Naive thymus-derived CD4-positive, alpha-beta T cell (primary cell): ENCODE measurements at regions not wholly inside any gene's neighbourhood (a gene's known extent, or its start where the extent isn't known, plus 50 kb on each side); places are given as distances from the start of the nearest gene placed in this dataset.
"Not testable (repeated sequence)": the region's sequence is repeated elsewhere in the genome, so short reads cannot be mapped to it uniquely, and the experiment has no call there.

Experiments
- ATAC-seq: fragments of 150-1000 bp; cut with Tn5 transposase; 2 replicates; pipeline ENCODE4 v1.10.0; 2021; ENCODE audit warnings: mild to moderate bottlenecking, moderate library complexity
- CTCF ChIA-PET: fragments of 350-600 bp; sonication (Branson Sonifier 250); formaldehyde crosslinking; loops from one replicate; lab custom pipeline; 2021; ENCODE audit warnings: antibody characterized with exemption; lab: Charles Lee
- POLR2A ChIA-PET: fragments of 350-600 bp; sonication (Branson Sonifier 250); formaldehyde crosslinking; loops from one replicate; lab custom pipeline; 2021; ENCODE audit warnings: antibody characterized with exemption, inconsistent platforms; lab: Charles Lee
- DNase-seq, 9 donors: peaks; one replicate each; pipeline versions ENCODE4 v3.0.0 to v3.0.0-alpha.2; 2020 to 2022; ENCODE audit warnings: mixed read lengths in 1 of 9
- H3K27ac ChIP-seq: one replicate; pipeline ENCODE4 v1.7.0; 2013; ENCODE audit warnings: mild to moderate bottlenecking, low read depth, low read length, moderate library complexity
- H3K27me3 ChIP-seq, 2 donors: one replicate each; pipeline ENCODE4 v1.7.0; 2013; ENCODE audit warnings: low read length in 2 of 2, mild to moderate bottlenecking in 2 of 2, moderate library complexity in 2 of 2; ENCODE audit not compliant: control insufficient read depth in 2 of 2, insufficient read depth in 2 of 2
- H3K36me3 ChIP-seq, 3 experiments: 1 replicate in 2 of 3; 2 replicates in 1 of 3; pipeline ENCODE4 v1.7.0; 2013; ENCODE audit warnings: low read length in 3 of 3, mild to moderate bottlenecking in 3 of 3, moderate library complexity in 1 of 3; ENCODE audit not compliant: insufficient read depth in 3 of 3, control insufficient read depth in 2 of 3
- H3K4me1 ChIP-seq, 2 donors: one replicate each; pipeline ENCODE4 v1.7.0; 2013; ENCODE audit warnings: low read length in 2 of 2, mild to moderate bottlenecking in 2 of 2, moderate library complexity in 1 of 2; ENCODE audit not compliant: control insufficient read depth in 2 of 2, insufficient read depth in 2 of 2
- H3K4me3 ChIP-seq: 2 replicates; pipeline ENCODE4 v1.7.0; 2013; ENCODE audit warnings: mild to moderate bottlenecking, low read length
- H3K9me3 ChIP-seq, 3 experiments: 1 replicate in 2 of 3; 2 replicates in 1 of 3; pipeline ENCODE4 v1.7.0; 2013; ENCODE audit warnings: low read length in 3 of 3; ENCODE audit not compliant: control insufficient read depth in 2 of 3
- H3K27ac Mint-ChIP-seq, 9 donors: one replicate each; pipeline ENCODE4 v1.8.0; 2020 to 2022; ENCODE audit warnings: mixed read lengths in 9 of 9, mild to moderate bottlenecking in 8 of 9, moderate library complexity in 5 of 9, inconsistent platforms in 2 of 9
- H3K27me3 Mint-ChIP-seq, 5 donors: one replicate each; pipeline ENCODE4 v1.8.0; 2021 to 2022; ENCODE audit warnings: mixed read lengths in 5 of 5, mild to moderate bottlenecking in 1 of 5
- H3K36me3 Mint-ChIP-seq, 5 donors: one replicate each; pipeline ENCODE4 v1.8.0; 2020 to 2022; ENCODE audit warnings: mixed read lengths in 5 of 5, mild to moderate bottlenecking in 3 of 5, inconsistent platforms in 1 of 5
- H3K4me1 Mint-ChIP-seq, 7 donors: one replicate each; pipeline ENCODE4 v1.8.0; 2020 to 2022; ENCODE audit warnings: mixed read lengths in 7 of 7, mild to moderate bottlenecking in 3 of 7, inconsistent platforms in 1 of 7
- H3K4me3 Mint-ChIP-seq, 10 donors: one replicate each; pipeline ENCODE4 v1.8.0; 2020 to 2022; ENCODE audit warnings: mild to moderate bottlenecking in 10 of 10, mixed read lengths in 10 of 10, moderate library complexity in 6 of 10, inconsistent platforms in 2 of 10
- H3K9me3 Mint-ChIP-seq, 11 donors: one replicate each; pipeline ENCODE4 v1.8.0; 2020 to 2022; ENCODE audit warnings: mixed read lengths in 11 of 11, mild to moderate bottlenecking in 4 of 11, inconsistent platforms in 1 of 11, moderate library complexity in 1 of 11
- intact Hi-C, 2 donors: fragments of 100-400 bp; cut with micrococcal nuclease; formaldehyde crosslinking; loops; one replicate each; pipeline ENCODE4 v1.15.1; 2023

DNA sequence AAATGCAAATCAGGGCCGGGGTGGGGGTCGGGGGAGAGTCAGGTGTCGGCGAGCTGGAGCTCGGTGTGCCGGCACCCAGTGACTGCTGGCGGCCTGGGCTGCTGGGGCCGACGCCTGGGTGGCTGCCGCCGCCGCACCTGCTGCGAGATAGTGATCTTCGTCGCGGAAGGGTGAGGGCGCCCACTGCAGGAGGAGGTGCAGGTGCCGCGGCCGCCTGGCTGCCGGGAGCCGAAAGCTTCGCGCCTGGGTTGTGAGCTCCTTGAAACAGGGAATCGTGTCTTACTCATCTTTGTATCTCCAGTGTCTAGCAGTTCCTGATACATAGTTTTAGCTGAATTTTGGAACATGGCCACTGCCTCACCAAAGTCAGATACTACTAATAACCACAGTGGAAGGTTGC lies 64.0 kb upstream of the CPOX start:
- Histone ChIP-seq H3K4me1 (no peaks in the 10 kb centered on the region), H3K4me3 (no peak overlapping the region), H3K27me3 (peaks cover 0 to 2% of the 10 kb centered on the region in 2 donors), H3K27ac (no peak overlapping the region), H3K9me3 (no peaks in the 10 kb centered on the region), H3K36me3 (no peaks in the 10 kb centered on the region)
- Mint-ChIP-seq H3K36me3 (peaks cover 0 to 3% (median 0%) of the 10 kb centered on the region in 5 donors), H3K9me3 (no peaks in the 10 kb centered on the region), H3K27ac (peak overlapping the region in 1 of 9 donors; percentile 5), H3K4me3 (peak overlapping the region in 5 of 10 donors; percentile 6 to 50 (median 47)), H3K4me1 (peaks cover 0 to 15% (median 5%) of the 10 kb centered on the region in 7 donors), H3K27me3 (peaks cover 15 to 31% (median 26%) of the 10 kb centered on the region in 5 donors)
- ChIA-PET CTCF (interaction anchor here (0.6 to 1.5 kb wide), 3 partner anchors 56 to 637 kb away, joined by 3 to 7 read pairs (median 6); no protein-coding TSS in a partner anchor), POLR2A (no interaction called here)
- DNase-seq (peak; percentile 13 to 53 (median 41)), ATAC-seq (peak; percentile 81)
- intact Hi-C loops, result loop anchor here (1.0 kb wide), 1 partner anchor 55 kb away; no protein-coding TSS in a partner anchor

DNA sequence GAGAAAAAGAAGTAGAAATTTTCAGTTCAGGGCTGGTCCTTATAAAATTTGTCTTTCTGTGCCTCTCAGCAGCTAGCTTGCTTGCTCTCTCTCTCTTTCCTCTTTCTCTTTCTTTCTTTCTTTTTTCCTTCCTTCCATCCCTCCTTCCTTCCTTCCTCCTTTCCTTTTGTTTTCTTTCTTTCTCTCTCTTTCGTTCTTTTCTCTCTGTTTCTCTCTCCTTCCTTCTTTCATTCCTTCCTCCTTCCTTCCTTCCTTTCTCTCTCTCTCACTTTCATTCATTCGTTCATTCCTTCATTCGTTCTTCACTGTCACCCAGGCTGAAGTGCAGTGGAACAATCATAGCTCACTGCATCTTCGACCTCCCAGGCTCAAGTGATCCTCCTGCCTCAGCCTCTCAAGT lies 69.3 kb upstream of the CPOX start:
- Histone ChIP-seq H3K27me3 (no peaks in the 10 kb centered on the region), H3K9me3 (no peaks in the 10 kb centered on the region), H3K4me1 (no peaks in the 10 kb centered on the region), H3K4me3 (no peak overlapping the region), H3K27ac (no peak overlapping the region), H3K36me3 (no peaks in the 10 kb centered on the region)
- ChIA-PET POLR2A (no interaction called here), CTCF (no interaction called here)
- no peaks in the 10 kb centered on the region for H3K9me3 Mint-ChIP-seq
- H3K4me1 Mint-ChIP-seq, result peaks cover 0 to 2% (median under 1%) of the 10 kb centered on the region in 7 donors
- H3K27ac Mint-ChIP-seq, result peak overlapping the region in 1 of 9 donors; percentile 70
- H3K36me3 Mint-ChIP-seq, result peaks cover 0 to 3% (median 0%) of the 10 kb centered on the region in 5 donors
- peaks cover 24 to 42% (median 31%) of the 10 kb centered on the region in 5 donors for H3K27me3 Mint-ChIP-seq
- intact Hi-C loops, result no loop called here
- no peak overlapping the region for H3K4me3 Mint-ChIP-seq
- no peak for DNase-seq
- no peak for ATAC-seq

DNA sequence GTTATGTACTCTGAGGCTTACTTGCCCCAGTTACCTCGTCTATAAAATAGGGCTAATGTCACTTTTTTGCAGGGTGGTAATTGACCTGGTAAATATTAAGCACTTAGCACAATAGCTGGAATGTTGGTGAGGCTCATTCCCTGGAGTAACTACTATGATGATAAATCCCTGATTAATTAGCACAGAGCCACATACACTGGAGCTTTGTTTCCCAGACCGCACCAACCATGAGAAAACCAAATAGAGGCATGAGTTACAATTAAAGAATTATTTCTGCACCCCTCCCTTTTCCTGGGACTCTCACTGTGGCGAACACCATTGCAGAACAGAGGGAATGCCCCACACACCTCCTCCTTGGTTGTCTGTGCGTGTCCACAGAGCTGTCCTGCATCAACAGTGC lies 76.6 kb upstream of the CPOX start:
- Mint-ChIP-seq H3K36me3 (no peaks in the 10 kb centered on the region), H3K4me3 (no peak overlapping the region), H3K4me1 (no peaks in the 10 kb centered on the region), H3K27ac (no peak overlapping the region), H3K9me3 (no peaks in the 10 kb centered on the region), H3K27me3 (peaks cover 0 to 12% (median 6%) of the 10 kb centered on the region in 5 donors)
- H3K4me3 ChIP-seq, result no peak overlapping the region
- H3K27ac ChIP-seq, result no peak overlapping the region
- DNase-seq (no peak), ATAC-seq (no peak)
- no peaks in the 10 kb centered on the region for H3K4me1 ChIP-seq
- H3K9me3 ChIP-seq, result no peaks in the 10 kb centered on the region
- intact Hi-C loops, result no loop called here
- no peaks in the 10 kb centered on the region for H3K36me3 ChIP-seq
- H3K27me3 ChIP-seq, result no peaks in the 10 kb centered on the region
- ChIA-PET POLR2A (no interaction called here), CTCF (no interaction called here)

DNA sequence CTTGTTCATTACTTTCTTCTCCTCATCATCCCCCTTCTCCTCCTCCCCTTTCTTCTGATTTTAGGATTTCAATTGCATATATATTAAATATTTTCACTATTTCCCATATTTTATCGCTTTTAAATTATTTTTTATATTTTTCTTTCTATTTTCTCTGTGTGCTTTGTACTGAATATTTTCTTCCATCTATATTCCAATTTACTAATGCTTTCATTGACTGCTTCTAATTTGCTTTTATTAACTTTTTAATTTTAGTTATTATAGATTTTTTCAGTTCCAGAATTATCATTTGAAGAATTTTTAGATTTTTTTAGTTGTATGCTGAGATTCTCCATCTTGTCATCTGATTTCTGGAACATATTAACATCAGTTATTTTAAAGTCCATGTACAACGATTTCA lies 83.2 kb upstream of the ST3GAL6 start:
- H3K4me3 ChIP-seq, result no peak overlapping the region
- intact Hi-C loops, result no loop called here
- DNase-seq (no peak), ATAC-seq (no peak)
- H3K27ac ChIP-seq, result no peak overlapping the region
- CTCF ChIA-PET, result no interaction called here
- Mint-ChIP-seq H3K9me3 (peaks cover 0 to 4% (median 0%) of the 10 kb centered on the region in 11 donors), H3K4me1 (peaks cover 0 to 2% (median 0%) of the 10 kb centered on the region in 7 donors), H3K27me3 (peaks cover 0 to 15% (median 5%) of the 10 kb centered on the region in 5 donors), H3K27ac (no peak overlapping the region), H3K36me3 (no peaks in the 10 kb centered on the region), H3K4me3 (no peak overlapping the region)
- H3K9me3 ChIP-seq, result no peaks in the 10 kb centered on the region
- H3K36me3 ChIP-seq, result no peaks in the 10 kb centered on the region
- no peaks in the 10 kb centered on the region for H3K4me1 ChIP-seq
- POLR2A ChIA-PET, result no interaction called here
- H3K27me3 ChIP-seq, result no peaks in the 10 kb centered on the region

GRCh38 chr3:98680723-98681122 lies 82.4 kb upstream of the ST3GAL6 start:
- DNase-seq, result no peak
- H3K27me3 ChIP-seq, result no peaks in the 10 kb centered on the region
- POLR2A ChIA-PET, result no interaction called here
- H3K4me3 ChIP-seq, result no peak overlapping the region
- intact Hi-C loops, result no loop called here
- H3K36me3 ChIP-seq, result no peaks in the 10 kb centered on the region
- H3K9me3 ChIP-seq, result no peaks in the 10 kb centered on the region
- Mint-ChIP-seq H3K36me3 (no peaks in the 10 kb centered on the region), H3K4me1 (peaks cover 0 to 2% (median 0%) of the 10 kb centered on the region in 7 donors), H3K27ac (no peak overlapping the region), H3K4me3 (no peak overlapping the region), H3K9me3 (peaks cover 0 to 4% (median 0%) of the 10 kb centered on the region in 11 donors), H3K27me3 (peaks cover 0 to 15% (median 5%) of the 10 kb centered on the region in 5 donors)
- CTCF ChIA-PET, result no interaction called here
- H3K27ac ChIP-seq, result no peak overlapping the region
- H3K4me1 ChIP-seq, result no peaks in the 10 kb centered on the region
- ATAC-seq, result no peak

- Mint-ChIP-seq H3K36me3 (no peaks in the 10 kb centered on the region), H3K27ac (no peak overlapping the region), H3K9me3 (peaks cover 0 to 4% (median 0%) of the 10 kb centered on the region in 11 donors), H3K4me1 (peaks cover 0 to 2% (median 0%) of the 10 kb centered on the region in 7 donors), H3K4me3 (no peak overlapping the region), H3K27me3 (peaks cover 0 to 15% (median 5%) of the 10 kb centered on the region in 5 donors)
- H3K4me3 ChIP-seq, result no peak overlapping the region
- no peaks in the 10 kb centered on the region for H3K27me3 ChIP-seq
- no peak overlapping the region for H3K27ac ChIP-seq
- no peaks in the 10 kb centered on the region for H3K4me1 ChIP-seq
- ChIA-PET CTCF (no interaction called here), POLR2A (no interaction called here)
- no peaks in the 10 kb centered on the region for H3K36me3 ChIP-seq
- ATAC-seq (no peak), DNase-seq (no peak)
- intact Hi-C loops, result no loop called here
- H3K9me3 ChIP-seq, result no peaks in the 10 kb centered on the region
Observed at GRCh38 chr3:98681486-98681885, 81.7 kb upstream of the ST3GAL6 start.

- H3K27ac Mint-ChIP-seq, H3K36me3 Mint-ChIP-seq, H3K36me3 ChIP-seq, H3K9me3 ChIP-seq, H3K4me1 Mint-ChIP-seq, H3K27me3 Mint-ChIP-seq, H3K27me3 ChIP-seq, ATAC-seq, H3K27ac ChIP-seq, H3K9me3 Mint-ChIP-seq, H3K4me1 ChIP-seq, H3K4me3 Mint-ChIP-seq, H3K4me3 ChIP-seq, CTCF ChIA-PET, POLR2A ChIA-PET, intact Hi-C loops, DNase-seq: not testable (repeated sequence)
Observed at GRCh38 chr3:98682391-98682790, 80.7 kb upstream of the ST3GAL6 start.
